Spleen (tissue), 11 donors: ENCODE measurements at regions not wholly inside any gene's neighbourhood (a gene's known extent, or its start where the extent isn't known, plus 50 kb on each side); places are given as distances from the start of the nearest gene placed in this dataset.

ENCODE experiments used
- DNase-seq: peaks from one replicate; pipeline ENCODE4 v3.0.0-alpha.2; 2020
- H3K27ac ChIP-seq, 8 donors: fragments of 200-600 bp; sonication (generic) in 7 of 8; 1 replicate in 4 of 8; 2 replicates in 4 of 8; pipeline versions ENCODE4 v1.5.0 to v1.8.0; 2016 to 2021; ENCODE audit warnings: inconsistent platforms in 4 of 8, mild to moderate bottlenecking in 4 of 8, moderate library complexity in 1 of 8
- H3K27me3 ChIP-seq, 7 donors: fragments of 200-600 bp; sonication (generic) in 6 of 7; replicated peaks in 1 of 7; 1 replicate in 4 of 7; 2 replicates in 3 of 7; pipeline versions ENCODE4 v1.5.0 to v1.8.0; 2016 to 2021; ENCODE audit warnings: inconsistent platforms in 3 of 7, mild to moderate bottlenecking in 1 of 7
- H3K36me3 ChIP-seq, 6 donors: fragments of 200-600 bp; sonication (generic) in 5 of 6; 1 replicate in 4 of 6; 2 replicates in 2 of 6; pipeline versions ENCODE4 v1.5.0 to v1.8.0; 2016 to 2021; ENCODE audit warnings: inconsistent platforms in 2 of 6
- H3K4me1 ChIP-seq, 6 donors: fragments of 200-600 bp; sonication (generic) in 5 of 6; 1 replicate in 3 of 6; 2 replicates in 3 of 6; pipeline versions ENCODE4 v1.5.0 to v1.8.0; 2016 to 2021; ENCODE audit warnings: inconsistent platforms in 3 of 6
- H3K4me3 ChIP-seq, 8 donors: fragments of 200-600 bp; sonication (generic) in 7 of 8; 1 replicate in 4 of 8; 2 replicates in 4 of 8; pipeline versions ENCODE4 v1.5.0 to v1.8.0; 2016 to 2021; ENCODE audit warnings: inconsistent platforms in 4 of 8, mild to moderate bottlenecking in 4 of 8, moderate library complexity in 2 of 8
- H3K9me3 ChIP-seq, 8 donors: fragments of 200-600 bp; sonication (generic) in 7 of 8; 1 replicate in 4 of 8; 2 replicates in 4 of 8; pipeline versions ENCODE4 v1.5.0 to v1.8.0; 2016 to 2021; ENCODE audit warnings: inconsistent platforms in 4 of 8
- CTCF ChIP-seq, 11 experiments: fragments of 200-600 bp in 7 of 11; fragments of 450-650 bp in 4 of 11; sonication (generic) in 4 of 11; IDR thresholded peaks in 8 of 11; conservative IDR thresholded peaks in 3 of 11; 1 replicate in 7 of 11; 2 replicates in 4 of 11; pipeline versions ENCODE4 v1.4.0 to v1.8.0; 2016 to 2021; ENCODE audit warnings: antibody characterized with exemption in 11 of 11, inconsistent platforms in 4 of 11, mild to moderate bottlenecking in 1 of 11
- POLR2A ChIP-seq, 3 donors: fragments of 450-650 bp; IDR thresholded peaks; one replicate each; pipeline ENCODE4 v1.5.1; 2017; ENCODE audit warnings: antibody characterized with exemption in 3 of 3, mild to moderate bottlenecking in 1 of 3
- POLR2AphosphoS5 ChIP-seq, 3 donors: sonication (generic); formaldehyde crosslinking; IDR thresholded peaks; one replicate each; pipeline ENCODE4 v1.5.1; 2017; ENCODE audit warnings: antibody characterized with exemption in 3 of 3
- WGBS, 5 donors: extraction: QIAGEN DNeasy Blood & Tissue Kit in 3 of 5; methylation state at CpG; one replicate each; pipeline versions ENCODE4 v1.1.5 to v1.1.7; 2013 to 2018; 5-methylcytosine and 5-hydroxymethylcytosine counted together
- intact Hi-C: fragments of 100-400 bp; cut with DNase I; formaldehyde crosslinking; loops from one replicate; pipeline ENCODE4 v1.15.0; 2023; ENCODE audit warnings: low total_unique reads
- donor health status: healthy with polysubstance abuse.
- donor health status: DM: no; HTN: no; CAD: no; lungs with moderate emphysema.
- donor health status: DM: no; HTN: no; CAD: no.
- donor health status: Bipolar disorder and iron deficiency.
- donor health status: healthy.
- donor health status: DM: no; HTN: no; CAD: no.
- donor health status: DM: yes; HTN: yes; CAD: no.

GRCh38 chr5:18102733-18103132, 468.5 kb downstream of the TAF11L14 start:
- no peak overlapping the region for H3K27ac ChIP-seq
- intact Hi-C loops: no loop called here
- H3K4me3 ChIP-seq: no peak overlapping the region
- no peaks in the 10 kb centered on the region for H3K36me3 ChIP-seq
- no peaks in the 10 kb centered on the region for H3K4me1 ChIP-seq
- no peaks in the 10 kb centered on the region for H3K27me3 ChIP-seq
- no peaks in the 10 kb centered on the region for H3K9me3 ChIP-seq
- WGBS, 5 donors: 38 to 61% (median 55%) methylated on average over 1 of the region's 1 CpG
- DNase-seq: no peak
- no peak for TF ChIP-seq POLR2A (IDR thresholded peaks at IDR 0.05)
- TF ChIP-seq CTCF (IDR thresholded peaks at IDR 0.05 in 8 of 11, conservative IDR thresholded peaks at IDR 0.05 in 3 of 11): no peak
- no peak for TF ChIP-seq POLR2AphosphoS5 (IDR thresholded peaks at IDR 0.05)

- Histone ChIP-seq H3K4me3 (no peak overlapping the region), H3K4me1 (no peaks in the 10 kb centered on the region), H3K36me3 (no peaks in the 10 kb centered on the region), H3K9me3 (no peaks in the 10 kb centered on the region), H3K27me3 (no peaks in the 10 kb centered on the region), H3K27ac (no peak overlapping the region)
- DNase-seq: no peak
- 78 to 100% (median 89%) methylated on average over 1 of the region's 1 CpG for WGBS, 5 donors
- TF ChIP-seq CTCF (IDR thresholded peaks at IDR 0.05 in 8 of 11, conservative IDR thresholded peaks at IDR 0.05 in 3 of 11) (no peak), POLR2A (IDR thresholded peaks at IDR 0.05) (no peak), POLR2AphosphoS5 (IDR thresholded peaks at IDR 0.05) (no peak)
- intact Hi-C loops: no loop called here
These were observed 471.2 kb downstream of the TAF11L14 start for GRCh38 chr5:18105449-18105848.

GRCh38 chr5:18111906-18112465, 477.7 kb downstream of the TAF11L14 start:
- H3K36me3 ChIP-seq: no peaks in the 10 kb centered on the region
- no peaks in the 10 kb centered on the region for H3K27me3 ChIP-seq
- DNase-seq: no peak
- no peak for TF ChIP-seq POLR2AphosphoS5 (IDR thresholded peaks at IDR 0.05)
- TF ChIP-seq POLR2A (IDR thresholded peaks at IDR 0.05): no peak
- no peak for TF ChIP-seq CTCF (IDR thresholded peaks at IDR 0.05 in 8 of 11, conservative IDR thresholded peaks at IDR 0.05 in 3 of 11)
- no peak overlapping the region for H3K27ac ChIP-seq
- no peaks in the 10 kb centered on the region for H3K9me3 ChIP-seq
- intact Hi-C loops: no loop called here
- no peaks in the 10 kb centered on the region for H3K4me1 ChIP-seq
- H3K4me3 ChIP-seq: no peak overlapping the region
- 15 to 28% (median 22%) methylated on average over 5 of the region's 5 CpGs for WGBS, 5 donors

GRCh38 chr5:18113721-18114120, 479.5 kb downstream of the TAF11L14 start:
- no peaks in the 10 kb centered on the region for H3K4me1 ChIP-seq
- H3K36me3 ChIP-seq: no peaks in the 10 kb centered on the region
- WGBS, 5 donors: 46 to 55% (median 51%) methylated on average over 3 of the region's 3 CpGs
- H3K27ac ChIP-seq: no peak overlapping the region
- TF ChIP-seq POLR2A (IDR thresholded peaks at IDR 0.05) (no peak), CTCF (IDR thresholded peaks at IDR 0.05 in 8 of 11, conservative IDR thresholded peaks at IDR 0.05 in 3 of 11) (no peak), POLR2AphosphoS5 (IDR thresholded peaks at IDR 0.05) (no peak)
- no peaks in the 10 kb centered on the region for H3K27me3 ChIP-seq
- H3K4me3 ChIP-seq: no peak overlapping the region
- intact Hi-C loops: no loop called here
- no peak for DNase-seq
- no peaks in the 10 kb centered on the region for H3K9me3 ChIP-seq
